Nephron (organoid): ENCODE measurements at regions not wholly inside any gene's neighbourhood (a gene's known extent, or its start where the extent isn't known, plus 50 kb on each side); places are given as distances from the start of the nearest gene placed in this dataset.

Experiments used
- H3K27ac Mint-ChIP-seq, 3 experiments: 2 replicates each; pipeline ENCODE4 v1.8.0; 2020; ENCODE audit warnings: mixed read lengths in 3 of 3, mild to moderate bottlenecking in 2 of 3, moderate library complexity in 1 of 3
- H3K27me3 Mint-ChIP-seq: 2 replicates; pipeline ENCODE4 v1.8.0; 2021; ENCODE audit warnings: low read depth, mild to moderate bottlenecking, moderate library complexity, mixed read lengths
- H3K36me3 Mint-ChIP-seq: 2 replicates; pipeline ENCODE4 v1.8.0; 2020; ENCODE audit warnings: low read depth, mixed read lengths
- H3K4me1 Mint-ChIP-seq: 2 replicates; pipeline ENCODE4 v1.8.0; 2020; ENCODE audit warnings: mixed read lengths
- H3K4me3 Mint-ChIP-seq, 3 experiments: 2 replicates each; pipeline ENCODE4 v1.8.0; 2020; ENCODE audit warnings: mild to moderate bottlenecking in 3 of 3, mixed read lengths in 3 of 3, moderate library complexity in 2 of 3
- H3K9me3 Mint-ChIP-seq: 2 replicates; pipeline ENCODE4 v1.8.0; 2020; ENCODE audit warnings: mixed read lengths
- TF ChIP-seq, protein P1 (sequence below), 3 experiments: fragments of 200-600 bp; sonication (generic); IDR thresholded peaks; one replicate each; pipeline ENCODE4 v1.5.0; 2021; ENCODE audit warnings: antibody characterized with exemption in 3 of 3; ENCODE audit not compliant: unreplicated experiment in 3 of 3

DNA sequence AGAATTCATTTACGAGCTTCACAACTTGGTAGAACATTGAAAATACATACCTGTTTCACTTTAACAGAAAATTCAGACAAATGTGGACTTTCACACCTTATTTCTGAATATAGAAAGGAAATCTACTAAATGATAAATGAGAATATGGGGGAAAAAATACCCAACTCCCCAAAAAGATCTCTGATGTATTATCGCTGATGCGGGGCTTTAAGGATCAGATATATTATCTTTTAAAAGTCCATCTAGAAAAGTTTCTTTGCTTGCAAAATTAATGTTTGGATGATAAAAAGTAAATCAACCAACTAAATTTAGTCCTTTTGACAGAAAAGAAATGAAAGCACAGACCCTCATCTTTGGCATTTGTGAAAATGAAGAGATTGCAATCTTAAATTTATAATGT is 540.1 kb upstream of the CHAC2 start:
- Mint-ChIP-seq H3K27me3 (no peaks in the 10 kb centered on the region), H3K4me1 (no peaks in the 10 kb centered on the region), H3K9me3 (no peaks in the 10 kb centered on the region), H3K36me3 (no peaks in the 10 kb centered on the region), H3K27ac (no peak overlapping the region), H3K4me3 (no peak overlapping the region)
- TF ChIP-seq, protein P1, sequence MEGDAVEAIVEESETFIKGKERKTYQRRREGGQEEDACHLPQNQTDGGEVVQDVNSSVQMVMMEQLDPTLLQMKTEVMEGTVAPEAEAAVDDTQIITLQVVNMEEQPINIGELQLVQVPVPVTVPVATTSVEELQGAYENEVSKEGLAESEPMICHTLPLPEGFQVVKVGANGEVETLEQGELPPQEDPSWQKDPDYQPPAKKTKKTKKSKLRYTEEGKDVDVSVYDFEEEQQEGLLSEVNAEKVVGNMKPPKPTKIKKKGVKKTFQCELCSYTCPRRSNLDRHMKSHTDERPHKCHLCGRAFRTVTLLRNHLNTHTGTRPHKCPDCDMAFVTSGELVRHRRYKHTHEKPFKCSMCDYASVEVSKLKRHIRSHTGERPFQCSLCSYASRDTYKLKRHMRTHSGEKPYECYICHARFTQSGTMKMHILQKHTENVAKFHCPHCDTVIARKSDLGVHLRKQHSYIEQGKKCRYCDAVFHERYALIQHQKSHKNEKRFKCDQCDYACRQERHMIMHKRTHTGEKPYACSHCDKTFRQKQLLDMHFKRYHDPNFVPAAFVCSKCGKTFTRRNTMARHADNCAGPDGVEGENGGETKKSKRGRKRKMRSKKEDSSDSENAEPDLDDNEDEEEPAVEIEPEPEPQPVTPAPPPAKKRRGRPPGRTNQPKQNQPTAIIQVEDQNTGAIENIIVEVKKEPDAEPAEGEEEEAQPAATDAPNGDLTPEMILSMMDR (IDR thresholded peaks at IDR 0.05; ENCODE audit: unreplicated experiment in 3 of 3): no peak

DNA sequence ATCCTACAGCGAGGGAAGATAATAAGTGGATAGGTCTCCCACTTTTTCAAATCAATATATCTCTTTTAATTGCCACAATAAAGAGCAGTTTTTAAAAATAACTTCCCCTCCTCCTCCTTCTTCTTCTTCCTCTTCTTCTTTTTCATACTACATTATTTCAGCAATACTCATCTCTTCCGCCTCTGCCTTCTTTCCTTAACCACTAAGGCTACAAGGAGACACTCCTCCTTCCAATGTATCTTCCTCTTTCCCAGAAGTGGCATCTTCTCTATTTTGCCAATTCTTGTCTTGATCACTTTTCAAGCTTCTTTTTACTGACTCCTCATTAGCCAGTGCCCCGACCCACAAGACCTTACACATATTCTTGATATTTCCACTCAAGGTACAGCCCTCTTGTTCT is 546.6 kb upstream of the CHAC2 start:
- H3K9me3 Mint-ChIP-seq: peaks cover 7% of the 10 kb centered on the region
- no peak overlapping the region for H3K27ac Mint-ChIP-seq
- no peak overlapping the region for H3K4me3 Mint-ChIP-seq
- H3K27me3 Mint-ChIP-seq: no peaks in the 10 kb centered on the region
- no peaks in the 10 kb centered on the region for H3K36me3 Mint-ChIP-seq
- TF ChIP-seq, protein P1 (IDR thresholded peaks at IDR 0.05; ENCODE audit: unreplicated experiment in 3 of 3): no peak
- H3K4me1 Mint-ChIP-seq: no peaks in the 10 kb centered on the region

DNA sequence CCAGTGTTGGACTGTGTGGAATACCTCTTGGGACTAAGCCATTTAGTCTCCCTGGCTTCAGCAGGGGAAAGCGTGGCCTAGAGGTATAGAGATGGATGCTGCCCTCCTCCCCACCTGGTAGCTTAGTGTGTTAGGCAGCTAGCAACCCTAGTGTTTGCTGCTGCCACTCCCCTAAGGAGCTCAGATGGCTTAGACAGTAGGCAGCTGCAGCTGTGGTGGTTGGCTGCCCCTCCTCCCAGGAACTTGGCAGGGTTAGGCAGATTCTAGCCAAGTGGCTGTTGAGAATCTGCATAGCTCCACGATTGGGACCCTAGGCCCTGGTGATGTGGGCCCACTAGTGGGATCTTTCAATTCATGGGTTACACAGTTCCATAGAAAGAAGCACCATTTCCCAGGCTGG is 550.4 kb upstream of the CHAC2 start:
- no peak overlapping the region for H3K27ac Mint-ChIP-seq
- H3K4me1 Mint-ChIP-seq: no peaks in the 10 kb centered on the region
- H3K4me3 Mint-ChIP-seq: no peak overlapping the region
- TF ChIP-seq, protein P1 (IDR thresholded peaks at IDR 0.05; ENCODE audit: unreplicated experiment in 3 of 3): no peak
- peaks cover 6% of the 10 kb centered on the region for H3K36me3 Mint-ChIP-seq
- H3K27me3 Mint-ChIP-seq: no peaks in the 10 kb centered on the region
- peaks cover 21% of the 10 kb centered on the region for H3K9me3 Mint-ChIP-seq

DNA sequence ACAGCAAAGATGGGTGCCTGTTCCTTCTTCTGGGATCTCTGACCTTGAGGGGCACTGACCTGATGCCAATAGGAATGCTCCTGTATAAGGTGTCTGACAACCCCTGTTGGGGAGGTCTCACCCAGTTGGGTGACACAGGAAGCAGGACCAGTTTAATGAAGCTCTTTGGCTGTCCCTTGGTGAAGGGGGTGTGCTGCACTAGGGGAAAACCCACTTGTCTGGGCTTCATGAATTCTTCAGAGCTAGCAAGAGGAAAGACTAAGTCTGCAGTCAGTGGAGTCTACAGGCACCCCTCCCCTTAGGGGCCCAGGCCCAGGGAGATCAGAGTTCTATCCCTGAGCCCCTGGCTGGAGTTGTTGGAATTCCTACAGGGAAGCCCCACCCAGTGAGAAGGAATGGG is 550.8 kb upstream of the CHAC2 start:
- Mint-ChIP-seq H3K4me1 (no peaks in the 10 kb centered on the region), H3K9me3 (peaks cover 21% of the 10 kb centered on the region), H3K36me3 (peaks cover 6% of the 10 kb centered on the region), H3K27me3 (no peaks in the 10 kb centered on the region), H3K27ac (no peak overlapping the region), H3K4me3 (no peak overlapping the region)
- TF ChIP-seq, protein P1 (IDR thresholded peaks at IDR 0.05; ENCODE audit: unreplicated experiment in 3 of 3): no peak

DNA sequence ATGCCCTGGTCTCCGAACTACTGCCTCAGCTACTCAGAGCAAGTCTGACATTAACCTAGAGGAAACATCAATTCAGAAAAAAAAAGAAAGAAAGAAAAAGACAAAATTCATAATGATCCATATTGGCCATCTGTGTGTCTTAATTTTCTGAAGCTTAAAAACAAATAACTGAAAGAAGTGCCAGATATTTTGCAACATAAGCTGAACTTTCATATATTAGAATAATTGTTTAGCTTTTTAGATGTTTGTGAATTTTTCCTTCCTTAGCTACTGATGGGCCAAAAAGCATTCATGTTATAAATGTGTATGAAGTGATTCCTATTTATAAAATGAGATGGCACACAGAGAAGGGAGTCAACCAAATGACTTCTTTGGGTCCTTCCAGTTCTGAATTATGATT is 555.0 kb upstream of the CHAC2 start:
- Mint-ChIP-seq H3K9me3 (peaks cover 21% of the 10 kb centered on the region), H3K4me3 (no peak overlapping the region), H3K4me1 (no peaks in the 10 kb centered on the region), H3K27ac (no peak overlapping the region), H3K36me3 (peaks cover 6% of the 10 kb centered on the region), H3K27me3 (no peaks in the 10 kb centered on the region)
- TF ChIP-seq, protein P1 (IDR thresholded peaks at IDR 0.05; ENCODE audit: unreplicated experiment in 3 of 3): no peak

DNA sequence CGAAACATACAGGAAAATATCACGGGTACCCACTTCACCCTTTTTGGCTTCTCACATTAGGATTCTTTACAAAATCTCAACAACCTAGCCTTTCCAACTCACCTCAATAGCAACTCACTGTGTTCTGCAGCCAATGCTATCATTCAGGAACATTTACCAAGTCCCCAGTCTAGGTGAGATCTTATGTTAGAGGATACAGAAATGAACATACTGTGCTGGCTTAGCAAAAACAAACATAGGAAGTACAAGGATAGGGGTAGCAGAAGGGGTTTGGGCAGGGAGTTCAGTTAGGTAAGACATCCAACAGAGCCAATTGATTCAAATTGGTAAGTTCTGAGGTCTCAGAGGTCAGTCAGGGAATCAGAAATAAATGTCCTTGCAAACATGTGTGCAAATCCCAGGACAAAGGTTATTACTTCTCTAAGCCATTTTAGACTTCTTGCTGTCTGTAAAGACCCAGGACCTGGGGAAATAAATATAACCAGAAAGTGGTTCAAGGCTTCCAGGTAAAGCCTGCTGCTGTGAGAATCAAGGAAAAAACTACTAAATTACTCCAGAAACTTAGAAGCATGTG is 556.3 kb upstream of the CHAC2 start:
- H3K27ac Mint-ChIP-seq: no peak overlapping the region
- TF ChIP-seq, protein P1 (IDR thresholded peaks at IDR 0.05; ENCODE audit: unreplicated experiment in 3 of 3): no peak

More for the DNA sequence above, 556.3 kb upstream of the CHAC2 start:
- H3K4me1 Mint-ChIP-seq: no peaks in the 10 kb centered on the region
- H3K36me3 Mint-ChIP-seq: peaks cover 6% of the 10 kb centered on the region
- H3K27me3 Mint-ChIP-seq: no peaks in the 10 kb centered on the region
- peaks cover 17% of the 10 kb centered on the region for H3K9me3 Mint-ChIP-seq
- no peak overlapping the region for H3K4me3 Mint-ChIP-seq
